HEK293 (cell line): ENCODE measurements at regions not wholly inside any gene's neighbourhood (a gene's known extent, or its start where the extent isn't known, plus 50 kb on each side); places are given as distances from the start of the nearest gene placed in this dataset.

Experiments used
- ZIC2 ChIP-seq: fragments of 450-650 bp; formaldehyde crosslinking; IDR thresholded peaks from 2 replicates; pipeline ENCODE4 v1.5.1; 2016; ENCODE audit warnings: missing biosample characterization, missing genetic modification characterization
- TF ChIP-seq, protein P1 (sequence below): fragments of 450-650 bp; formaldehyde crosslinking; IDR thresholded peaks from 2 replicates; pipeline ENCODE4 v1.5.1; 2016; ENCODE audit warnings: missing biosample characterization, missing genetic modification characterization

DNA sequence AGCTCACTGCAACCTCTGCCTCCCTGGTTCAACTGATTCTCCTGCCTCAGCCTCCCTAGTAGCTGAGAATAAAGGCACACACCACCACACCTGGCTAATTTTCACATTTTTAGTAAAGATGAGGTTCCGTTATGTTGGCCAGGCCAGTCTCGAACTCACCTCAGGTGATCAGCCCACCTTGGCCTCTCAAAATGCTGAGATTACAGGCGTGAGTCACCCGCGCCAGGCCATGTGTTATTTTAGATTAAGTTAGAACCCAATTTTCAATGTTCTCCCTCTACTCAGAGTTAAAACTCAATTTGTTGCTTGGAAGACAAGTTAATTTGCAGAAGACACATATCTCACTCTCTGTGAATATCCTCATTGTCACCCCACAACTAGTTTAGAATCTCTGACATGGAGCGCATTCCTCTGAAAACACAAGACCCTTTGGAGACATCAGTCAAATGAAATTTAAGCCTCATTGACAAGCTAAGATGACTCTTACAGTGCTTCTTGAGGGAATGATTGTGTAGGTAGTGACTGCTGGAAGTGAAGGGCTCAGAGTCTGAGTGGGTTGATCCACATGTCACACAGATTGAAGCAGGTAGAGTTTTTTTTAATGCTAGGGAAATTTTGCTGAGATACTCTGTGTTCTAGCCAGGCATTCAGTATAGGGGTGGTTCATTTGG, 60.6 kb upstream of the FRMD4B start:
- TF ChIP-seq, protein P1, sequence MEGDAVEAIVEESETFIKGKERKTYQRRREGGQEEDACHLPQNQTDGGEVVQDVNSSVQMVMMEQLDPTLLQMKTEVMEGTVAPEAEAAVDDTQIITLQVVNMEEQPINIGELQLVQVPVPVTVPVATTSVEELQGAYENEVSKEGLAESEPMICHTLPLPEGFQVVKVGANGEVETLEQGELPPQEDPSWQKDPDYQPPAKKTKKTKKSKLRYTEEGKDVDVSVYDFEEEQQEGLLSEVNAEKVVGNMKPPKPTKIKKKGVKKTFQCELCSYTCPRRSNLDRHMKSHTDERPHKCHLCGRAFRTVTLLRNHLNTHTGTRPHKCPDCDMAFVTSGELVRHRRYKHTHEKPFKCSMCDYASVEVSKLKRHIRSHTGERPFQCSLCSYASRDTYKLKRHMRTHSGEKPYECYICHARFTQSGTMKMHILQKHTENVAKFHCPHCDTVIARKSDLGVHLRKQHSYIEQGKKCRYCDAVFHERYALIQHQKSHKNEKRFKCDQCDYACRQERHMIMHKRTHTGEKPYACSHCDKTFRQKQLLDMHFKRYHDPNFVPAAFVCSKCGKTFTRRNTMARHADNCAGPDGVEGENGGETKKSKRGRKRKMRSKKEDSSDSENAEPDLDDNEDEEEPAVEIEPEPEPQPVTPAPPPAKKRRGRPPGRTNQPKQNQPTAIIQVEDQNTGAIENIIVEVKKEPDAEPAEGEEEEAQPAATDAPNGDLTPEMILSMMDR (tag by site-specific recombination), result no peak
- no peak for TF ChIP-seq ZIC2 (tag by site-specific recombination)
